ENCODE measurements at regions not wholly inside any gene's neighbourhood (a gene's known extent, or its start where the extent isn't known, plus 50 kb on each side); places are given as distances from the start of the nearest gene placed in this dataset.

DNA sequence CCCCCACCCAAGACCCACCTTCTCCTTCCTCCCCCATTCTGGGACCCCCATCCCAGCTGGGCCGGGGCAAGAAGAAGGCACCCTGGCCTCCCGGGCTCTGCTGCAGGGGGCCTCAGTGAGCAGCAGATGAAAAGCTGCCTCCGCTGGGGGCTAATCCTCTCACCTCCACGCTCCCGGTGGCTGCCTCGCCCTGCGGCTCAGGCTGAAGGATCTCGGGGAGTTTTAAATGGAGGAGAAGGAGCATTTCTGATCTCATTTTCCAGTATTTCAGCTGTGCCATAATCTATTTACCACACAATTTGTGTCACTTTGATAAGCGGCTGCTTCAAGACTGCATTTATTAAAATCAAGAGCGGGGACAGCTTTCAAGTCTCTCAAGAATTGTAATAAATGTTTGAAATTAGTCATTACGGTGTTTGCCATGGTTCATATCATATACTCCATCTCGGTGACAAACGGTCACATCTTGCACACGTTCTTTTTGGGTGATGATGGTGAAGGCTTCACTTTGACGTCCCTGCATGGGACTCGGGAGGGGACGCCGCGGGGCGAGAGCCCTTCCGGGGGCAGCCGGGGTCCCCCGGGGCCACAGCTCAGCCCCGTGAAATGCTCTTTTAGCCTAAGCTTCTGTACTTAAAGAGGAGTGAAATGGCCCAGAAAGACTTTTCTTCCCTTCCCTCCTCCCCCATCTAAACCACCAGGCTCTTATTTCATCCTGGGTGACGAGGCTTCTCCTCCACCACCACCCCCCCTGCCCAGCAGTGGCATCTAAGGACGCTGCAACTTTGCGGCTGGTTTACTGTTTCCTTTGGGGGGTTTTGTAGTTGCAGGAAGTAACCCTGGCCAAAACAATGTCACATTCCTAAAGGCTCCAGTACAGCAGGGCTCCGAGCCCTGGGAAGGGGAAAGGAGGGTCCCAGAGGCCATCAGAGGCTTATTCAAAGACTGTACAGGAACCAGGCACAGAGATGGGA lies 313.1 kb upstream of the TNRC6C start:
- TF ChIP-seq, protein P1, sequence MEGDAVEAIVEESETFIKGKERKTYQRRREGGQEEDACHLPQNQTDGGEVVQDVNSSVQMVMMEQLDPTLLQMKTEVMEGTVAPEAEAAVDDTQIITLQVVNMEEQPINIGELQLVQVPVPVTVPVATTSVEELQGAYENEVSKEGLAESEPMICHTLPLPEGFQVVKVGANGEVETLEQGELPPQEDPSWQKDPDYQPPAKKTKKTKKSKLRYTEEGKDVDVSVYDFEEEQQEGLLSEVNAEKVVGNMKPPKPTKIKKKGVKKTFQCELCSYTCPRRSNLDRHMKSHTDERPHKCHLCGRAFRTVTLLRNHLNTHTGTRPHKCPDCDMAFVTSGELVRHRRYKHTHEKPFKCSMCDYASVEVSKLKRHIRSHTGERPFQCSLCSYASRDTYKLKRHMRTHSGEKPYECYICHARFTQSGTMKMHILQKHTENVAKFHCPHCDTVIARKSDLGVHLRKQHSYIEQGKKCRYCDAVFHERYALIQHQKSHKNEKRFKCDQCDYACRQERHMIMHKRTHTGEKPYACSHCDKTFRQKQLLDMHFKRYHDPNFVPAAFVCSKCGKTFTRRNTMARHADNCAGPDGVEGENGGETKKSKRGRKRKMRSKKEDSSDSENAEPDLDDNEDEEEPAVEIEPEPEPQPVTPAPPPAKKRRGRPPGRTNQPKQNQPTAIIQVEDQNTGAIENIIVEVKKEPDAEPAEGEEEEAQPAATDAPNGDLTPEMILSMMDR (IDR thresholded peaks at IDR 0.05), result peak in 1 of 5 experiments; percentile 3
- TF ChIP-seq POLR2A (IDR thresholded peaks at IDR 0.05) (no peak), POLR2AphosphoS5 (IDR thresholded peaks at IDR 0.05) (no peak), EP300 (IDR thresholded peaks at IDR 0.05; ENCODE audit: low read depth) (no peak)

Data from transverse colon (tissue), 4 donors.